ENCODE measurements at regions not wholly inside any gene's neighbourhood (a gene's known extent, or its start where the extent isn't known, plus 50 kb on each side); places are given as distances from the start of the nearest gene placed in this dataset.

- no peak for TF ChIP-seq CTCF (conservative IDR thresholded peaks at IDR 0.05; ENCODE audit: low read depth in 2 of 2)
These were observed 850.4 kb downstream of the KCNJ2 start (continued) for GRCh38 chr17:71019699-71020098.

GRCh38 chr17:71022758-71023157 is 853.4 kb downstream of the KCNJ2 start:
- Histone ChIP-seq H3K4me1 (ENCODE audit: insufficient read depth) (peaks cover 32% of the 10 kb centered on the region), H3F3A (replicated peaks; ENCODE audit: low read depth) (no peaks in the 10 kb centered on the region), H3K9me2 (ENCODE audit: insufficient read depth) (peaks cover 6% of the 10 kb centered on the region), H3K27ac (ENCODE audit: low read depth) (no peak overlapping the region), H3K4me3 (no peak overlapping the region), H3K27me3 (ENCODE audit: insufficient read depth) (no peaks in the 10 kb centered on the region), H4K20me1 (replicated peaks; ENCODE audit: insufficient read depth) (no peaks in the 10 kb centered on the region; the same call in 1 of the 2 replicates), H3K36me3 (ENCODE audit: insufficient read depth) (no peaks in the 10 kb centered on the region), H3K4me2 (no peak overlapping the region), H3K79me2 (replicated peaks; ENCODE audit: insufficient read depth) (no peaks in the 10 kb centered on the region), H2AFZ (no peak overlapping the region)
- DNase-seq (ENCODE audit: low spot score) (no peak), ATAC-seq (no peak)
- no peak overlapping the region for H3K4me3 Mint-ChIP-seq
- peaks cover 4% of the 10 kb centered on the region; the same call in 2 of the 3 replicates for H3K4me1 Mint-ChIP-seq
- no peak overlapping the region for H3K27ac Mint-ChIP-seq
- H3K36me3 Mint-ChIP-seq (ENCODE audit: low read depth) = no peaks in the 10 kb centered on the region
- H3K9me3 Mint-ChIP-seq = peaks cover 3% of the 10 kb centered on the region; the same call in 1 of the 3 replicates
- H3K27me3 Mint-ChIP-seq (ENCODE audit: insufficient read depth, low read depth, poor library complexity) = peaks cover 5% of the 10 kb centered on the region
- TF ChIP-seq REST (IDR thresholded peaks at IDR 0.05; ENCODE audit: unreplicated experiment) = no peak
- TF ChIP-seq ZNF462 (CRISPR knock-in tag; IDR thresholded peaks at IDR 0.05) = no peak
- TF ChIP-seq JUNB (IDR thresholded peaks at IDR 0.05; ENCODE audit: unreplicated experiment) = no peak
- TF ChIP-seq NANOG (IDR thresholded peaks at IDR 0.05; ENCODE audit: borderline replicate concordance) = no peak
- no peak for TF ChIP-seq STAT1 (IDR thresholded peaks at IDR 0.05; ENCODE audit: unreplicated experiment)
- TF ChIP-seq ZNF331 (CRISPR knock-in tag; IDR thresholded peaks at IDR 0.05; ENCODE audit: low read depth) = no peak
- no peak for TF ChIP-seq POLR2AphosphoS5 (IDR thresholded peaks at IDR 0.05; ENCODE audit: low read depth)
- TF ChIP-seq EZH2 (IDR thresholded peaks at IDR 0.05; ENCODE audit: low read depth, unreplicated experiment) = no peak
- no peak for TF ChIP-seq ETS1 (IDR thresholded peaks at IDR 0.05)
- TF ChIP-seq ZNF114 (CRISPR knock-in tag; IDR thresholded peaks at IDR 0.05) = no peak
- TF ChIP-seq EZH2phosphoT487 (IDR thresholded peaks at IDR 0.05; ENCODE audit: unreplicated experiment) = no peak
- TF ChIP-seq CREB1 (CRISPR knock-in tag; IDR thresholded peaks at IDR 0.05; ENCODE audit: low read depth) = no peak

Measured in GM23338 (cell line).